Inflammatory macrophage treated with lipopolysaccharide for 4 hours (primary cell): ENCODE measurements at regions not wholly inside any gene's neighbourhood (a gene's known extent, or its start where the extent isn't known, plus 50 kb on each side); places are given as distances from the start of the nearest gene placed in this dataset.
"Not testable (repeated sequence)": the region's sequence is repeated elsewhere in the genome, so short reads cannot be mapped to it uniquely, and the experiment has no call there.

Experiments used
- DNase-seq: peaks from one replicate; pipeline ENCODE4 v3.0.0-alpha.2; 2020

DNA sequence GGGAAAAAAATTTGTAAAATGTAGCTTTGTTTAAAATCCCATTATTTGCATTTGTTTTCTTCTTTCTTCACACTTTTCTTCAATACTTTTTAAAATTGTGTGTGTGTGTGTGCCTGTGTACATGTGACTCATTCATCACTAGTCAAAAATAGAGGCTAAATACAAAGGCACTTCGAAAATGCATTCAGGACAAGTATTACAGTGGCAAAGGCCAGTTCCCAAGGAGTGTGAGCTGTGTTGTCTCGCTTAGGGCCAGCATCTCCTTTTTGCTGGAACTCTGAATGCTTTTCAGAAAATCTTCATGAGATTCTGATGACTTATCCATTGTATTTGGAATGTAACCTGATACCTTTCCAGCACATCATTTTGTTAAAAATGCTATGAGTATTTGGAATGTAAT is 288.5 kb upstream of the CNR1 start:
- no peak for DNase-seq

DNA sequence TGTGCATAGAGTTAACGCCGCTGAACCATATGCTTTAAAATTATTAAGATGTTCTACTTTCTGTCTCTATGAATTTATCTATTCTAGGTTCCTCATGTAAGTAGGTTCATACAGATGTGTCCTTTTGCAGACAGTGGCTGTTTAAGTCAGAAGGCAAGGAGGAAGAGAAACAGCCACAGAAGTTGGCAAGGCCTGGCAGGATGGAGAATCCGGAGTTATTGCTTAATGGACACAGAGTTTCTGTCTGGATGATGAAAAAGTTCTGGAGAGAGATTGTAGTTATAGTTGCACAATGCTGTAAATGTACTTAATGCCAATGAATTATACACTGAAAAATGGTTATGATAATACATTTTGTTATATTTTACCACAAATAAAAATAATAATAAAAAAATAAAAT is 283.6 kb upstream of the CNR1 start:
- DNase-seq, result peak; percentile 69

GRCh38 chr6:88445188-88445965 is 279.2 kb upstream of the CNR1 start:
- DNase-seq, result no peak

DNA sequence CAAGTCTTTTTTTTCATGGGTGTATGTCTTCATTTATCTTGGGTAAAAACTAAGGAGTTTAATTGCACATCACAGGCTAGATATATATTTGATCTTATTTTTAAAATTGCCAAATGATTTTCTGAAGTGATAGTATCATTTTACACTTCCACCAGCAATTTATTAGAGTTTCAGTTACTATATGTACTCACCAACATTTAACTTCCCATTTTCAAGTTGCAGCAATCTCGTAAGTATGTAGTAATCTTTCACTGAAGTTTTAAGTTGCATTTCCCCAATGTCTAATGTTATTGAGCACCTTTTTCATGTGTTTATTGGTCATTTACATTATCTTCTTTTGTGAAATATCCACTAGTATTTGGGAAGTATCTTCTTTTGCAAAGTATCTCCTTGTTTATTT is 277.4 kb upstream of the CNR1 start:
- peak; percentile 80 for DNase-seq

DNA sequence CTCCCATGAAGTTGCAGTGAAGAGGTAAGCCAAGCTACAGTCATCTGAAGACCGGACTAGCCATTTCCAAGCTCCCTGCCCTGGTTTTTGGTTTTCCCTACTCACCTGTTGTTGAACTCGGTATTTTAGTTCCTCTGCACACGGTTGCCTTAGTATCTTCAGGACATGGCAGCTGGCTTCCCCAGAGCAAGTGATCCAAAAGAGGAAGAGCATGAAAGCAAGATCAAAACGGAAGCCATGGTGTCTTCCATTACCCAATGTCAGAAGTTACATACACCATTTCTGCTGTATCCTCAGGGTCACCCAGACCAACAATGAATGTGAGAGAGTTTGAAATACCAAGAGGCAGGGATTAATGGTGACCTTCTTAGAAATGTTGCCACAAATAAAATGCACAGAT is 276.6 kb upstream of the CNR1 start:
- peak; percentile 53 for DNase-seq

GRCh38 chr6:88441346-88441745 is 275.2 kb upstream of the CNR1 start:
- DNase-seq, result no peak

DNA sequence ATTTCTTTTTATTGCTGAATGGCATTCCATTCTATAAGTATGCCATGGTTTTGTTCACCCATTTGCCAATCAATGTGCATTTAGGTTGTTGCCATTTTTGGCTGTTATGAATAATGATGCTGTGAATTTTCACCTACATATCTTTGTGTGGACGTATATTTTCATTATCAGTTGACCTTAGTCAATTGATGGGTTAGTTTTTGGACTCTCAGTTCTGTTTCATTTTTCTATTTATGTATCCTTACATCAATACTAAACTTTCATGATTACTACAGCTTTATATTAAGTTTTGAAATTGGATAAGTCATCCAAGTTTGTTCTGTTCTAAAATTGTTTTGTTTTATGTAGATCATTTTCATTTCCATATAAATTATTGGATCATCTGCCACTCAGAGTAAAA is 261.9 kb upstream of the CNR1 start:
- DNase-seq, result no peak

GRCh38 chr6:88426005-88426404 is 259.9 kb upstream of the CNR1 start:
- no peak for DNase-seq

DNA sequence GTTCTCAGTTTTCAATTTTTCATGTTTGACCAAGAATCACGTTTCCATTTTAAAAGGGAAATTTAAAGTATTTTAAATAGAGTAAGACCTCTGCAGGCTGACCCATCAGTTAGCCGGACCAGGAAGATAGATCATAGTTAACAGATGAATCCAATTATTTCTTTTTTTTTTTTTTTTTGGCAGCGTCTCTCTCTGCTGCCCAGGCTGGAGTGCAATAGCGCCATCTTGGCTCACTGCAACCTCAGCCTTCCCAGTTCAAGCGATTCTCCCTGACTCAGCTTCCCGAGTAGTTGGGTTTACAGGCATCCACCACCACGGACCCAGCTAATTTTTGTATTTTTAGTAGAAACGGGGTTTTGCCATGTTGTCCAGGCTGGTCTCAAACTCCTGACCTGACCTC is 256.7 kb upstream of the CNR1 start:
- no peak for DNase-seq

- DNase-seq, result not testable (repeated sequence)
Measured at GRCh38 chr6:88420967-88421488, 254.9 kb upstream of the CNR1 start.

- not testable (repeated sequence) for DNase-seq
Measured at GRCh38 chr6:88418921-88419810, 253.0 kb upstream of the CNR1 start.

GRCh38 chr6:88417361-88417760 is 251.2 kb upstream of the CNR1 start:
- DNase-seq, result not testable (repeated sequence)

- DNase-seq, result no peak
Measured at GRCh38 chr6:88413459-88413858, 247.3 kb upstream of the CNR1 start.

- not testable (repeated sequence) for DNase-seq
Measured at GRCh38 chr6:88408355-88408754, 242.2 kb upstream of the CNR1 start.

- not testable (repeated sequence) for DNase-seq
Measured at GRCh38 chr6:88406674-88407073, 240.5 kb upstream of the CNR1 start.

GRCh38 chr6:88403486-88403885 is 237.3 kb upstream of the CNR1 start:
- DNase-seq, result no peak

GRCh38 chr6:88402909-88403308 is 236.8 kb upstream of the CNR1 start:
- no peak for DNase-seq

DNA sequence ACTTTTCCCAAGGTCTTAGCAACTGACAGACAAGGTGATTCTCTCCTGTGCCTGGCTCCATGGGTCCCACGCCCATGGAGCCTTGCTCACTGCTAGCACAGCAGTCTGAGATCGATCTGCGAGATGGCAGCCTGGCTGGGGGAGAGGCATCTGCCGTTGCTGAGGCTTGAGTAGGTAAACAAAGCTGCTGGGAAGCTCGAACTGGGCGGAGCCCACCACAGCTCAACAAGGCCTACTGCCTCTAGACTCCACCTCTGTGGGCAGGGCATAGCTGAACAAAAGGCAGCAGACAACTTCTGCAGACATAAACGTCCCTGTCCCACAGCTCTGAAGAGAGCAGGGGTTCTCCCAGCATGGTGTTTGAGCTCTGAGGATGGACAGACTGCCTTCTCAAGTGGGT is 224.9 kb upstream of the CNR1 start:
- not testable (repeated sequence) for DNase-seq

DNA sequence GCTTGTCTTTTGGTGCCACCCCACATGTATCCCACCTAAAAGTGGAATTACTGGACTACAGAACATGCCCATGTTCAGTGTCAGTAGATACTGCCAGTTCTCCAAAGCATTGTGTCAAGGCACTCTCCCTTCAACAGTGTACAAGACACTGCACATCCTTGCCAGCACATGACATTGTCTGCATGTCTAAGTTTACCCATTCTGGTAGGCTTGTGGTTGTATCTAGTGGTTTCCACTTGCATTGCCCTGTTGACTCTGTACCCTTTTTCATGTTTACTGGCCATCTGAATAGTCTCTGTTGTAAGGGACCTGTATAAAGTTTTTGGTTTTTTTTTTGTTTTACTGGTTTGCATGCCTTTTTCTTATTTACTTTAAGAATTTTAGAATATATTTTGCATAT is 222.4 kb upstream of the CNR1 start:
- DNase-seq, result no peak

- no peak for DNase-seq
Measured at GRCh38 chr6:88386167-88386566, 220.0 kb upstream of the CNR1 start.

GRCh38 chr6:88383183-88383582 is 217.0 kb upstream of the CNR1 start:
- no peak for DNase-seq

GRCh38 chr6:88381289-88381642 is 215.1 kb upstream of the CNR1 start:
- no peak for DNase-seq

- no peak for DNase-seq
Measured at GRCh38 chr6:88380618-88381288, 214.6 kb upstream of the CNR1 start.
